ENCODE measurements at regions not wholly inside any gene's neighbourhood (a gene's known extent, or its start where the extent isn't known, plus 50 kb on each side); places are given as distances from the start of the nearest gene placed in this dataset.
"Not testable (repeated sequence)": the region's sequence is repeated elsewhere in the genome, so short reads cannot be mapped to it uniquely, and the experiment has no call there.

DNA sequence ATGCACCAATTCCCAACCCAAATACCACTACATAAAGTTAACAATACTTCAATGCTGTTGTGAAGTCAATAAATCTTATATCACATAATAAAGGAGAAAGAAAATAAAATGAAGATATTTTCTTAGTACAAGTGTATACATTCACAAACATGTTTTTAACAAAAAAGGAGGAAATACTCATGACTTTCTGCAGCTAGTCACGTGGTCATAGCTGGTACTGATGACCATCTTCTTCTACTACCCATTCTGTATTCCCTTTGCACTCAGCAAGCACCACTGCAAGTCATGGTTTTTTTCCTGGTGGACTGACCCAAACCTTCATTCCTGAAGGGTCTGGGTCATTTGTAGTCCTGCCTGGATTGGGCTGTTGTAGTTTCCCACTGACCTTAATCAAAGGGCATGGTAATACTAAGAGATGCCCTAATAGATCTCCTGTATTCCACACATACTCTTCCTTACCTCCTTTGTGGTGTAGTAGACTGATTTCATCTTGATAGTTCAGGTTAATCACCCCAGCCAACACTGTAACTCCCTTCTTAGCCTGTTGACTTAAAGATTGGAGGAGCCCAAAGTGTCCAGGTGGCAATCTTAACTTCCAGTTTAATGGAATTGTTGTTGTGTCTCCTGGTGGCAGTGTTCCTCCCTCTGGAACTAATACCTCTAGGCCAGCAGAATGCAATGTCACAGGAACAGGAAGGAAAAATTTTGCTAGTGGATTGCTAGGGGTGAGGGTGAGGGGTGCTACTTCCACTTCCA is 83.1 kb upstream of the CYRIA start:
- TF ChIP-seq, protein P1, sequence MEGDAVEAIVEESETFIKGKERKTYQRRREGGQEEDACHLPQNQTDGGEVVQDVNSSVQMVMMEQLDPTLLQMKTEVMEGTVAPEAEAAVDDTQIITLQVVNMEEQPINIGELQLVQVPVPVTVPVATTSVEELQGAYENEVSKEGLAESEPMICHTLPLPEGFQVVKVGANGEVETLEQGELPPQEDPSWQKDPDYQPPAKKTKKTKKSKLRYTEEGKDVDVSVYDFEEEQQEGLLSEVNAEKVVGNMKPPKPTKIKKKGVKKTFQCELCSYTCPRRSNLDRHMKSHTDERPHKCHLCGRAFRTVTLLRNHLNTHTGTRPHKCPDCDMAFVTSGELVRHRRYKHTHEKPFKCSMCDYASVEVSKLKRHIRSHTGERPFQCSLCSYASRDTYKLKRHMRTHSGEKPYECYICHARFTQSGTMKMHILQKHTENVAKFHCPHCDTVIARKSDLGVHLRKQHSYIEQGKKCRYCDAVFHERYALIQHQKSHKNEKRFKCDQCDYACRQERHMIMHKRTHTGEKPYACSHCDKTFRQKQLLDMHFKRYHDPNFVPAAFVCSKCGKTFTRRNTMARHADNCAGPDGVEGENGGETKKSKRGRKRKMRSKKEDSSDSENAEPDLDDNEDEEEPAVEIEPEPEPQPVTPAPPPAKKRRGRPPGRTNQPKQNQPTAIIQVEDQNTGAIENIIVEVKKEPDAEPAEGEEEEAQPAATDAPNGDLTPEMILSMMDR (IDR thresholded peaks at IDR 0.05): not testable (repeated sequence)
- not testable (repeated sequence) for TF ChIP-seq POLR2A (IDR thresholded peaks at IDR 0.05)

Data from suprapubic skin (tissue), 3 donors.